GM19324 (cell line): ENCODE measurements at regions not wholly inside any gene's neighbourhood (a gene's known extent, or its start where the extent isn't known, plus 50 kb on each side); places are given as distances from the start of the nearest gene placed in this dataset.

ENCODE experiments used
- ATAC-seq: cut with Tn5 transposase; IDR thresholded peaks from one replicate; pipeline ENCODE4 v1.9.1; 2021; ENCODE audit warnings: mild to moderate bottlenecking, moderate library complexity; ENCODE audit not compliant: unreplicated experiment, low FRiP score

- ATAC-seq = no peak
Measured at GRCh38 chr4:11543706-11544105, 115.0 kb upstream of the HS3ST1 start.

GRCh38 chr4:11542952-11543351 is 114.3 kb upstream of the HS3ST1 start:
- ATAC-seq = no peak

GRCh38 chr4:11537846-11538245 is 109.2 kb upstream of the HS3ST1 start:
- no peak for ATAC-seq

- ATAC-seq = no peak
Measured at GRCh38 chr4:11535333-11535732, 106.6 kb upstream of the HS3ST1 start.

GRCh38 chr4:11534623-11535302 is 106.1 kb upstream of the HS3ST1 start:
- no peak for ATAC-seq

- no peak for ATAC-seq
Measured at GRCh38 chr4:11532138-11532537, 103.4 kb upstream of the HS3ST1 start.

GRCh38 chr4:11529625-11530201 is 101.0 kb upstream of the HS3ST1 start:
- ATAC-seq = no peak

GRCh38 chr4:11525085-11525484 is 96.4 kb upstream of the HS3ST1 start:
- no peak for ATAC-seq

- no peak for ATAC-seq
Measured at GRCh38 chr4:11518754-11519153, 90.1 kb upstream of the HS3ST1 start.

GRCh38 chr4:11514779-11515419 is 86.2 kb upstream of the HS3ST1 start:
- no peak for ATAC-seq

GRCh38 chr4:11514003-11514402 is 85.3 kb upstream of the HS3ST1 start:
- ATAC-seq = no peak

- ATAC-seq = no peak
Measured at GRCh38 chr4:11512871-11513270, 84.2 kb upstream of the HS3ST1 start.

GRCh38 chr4:11511321-11511720 is 82.6 kb upstream of the HS3ST1 start:
- ATAC-seq = no peak

GRCh38 chr4:11507920-11508319 is 79.2 kb upstream of the HS3ST1 start:
- ATAC-seq = no peak

GRCh38 chr4:11506194-11506593 is 77.5 kb upstream of the HS3ST1 start:
- no peak for ATAC-seq

- ATAC-seq = no peak
Measured at GRCh38 chr4:11505221-11505971, 76.7 kb upstream of the HS3ST1 start.

GRCh38 chr4:11503166-11503565 is 74.5 kb upstream of the HS3ST1 start:
- ATAC-seq = no peak

- ATAC-seq = no peak
Measured at GRCh38 chr4:11497972-11498371, 69.3 kb upstream of the HS3ST1 start.

- ATAC-seq = no peak
Measured at GRCh38 chr4:11497212-11497806, 68.6 kb upstream of the HS3ST1 start.

- ATAC-seq = no peak
Measured at GRCh38 chr4:11496351-11496829, 67.7 kb upstream of the HS3ST1 start.

- ATAC-seq = no peak
Measured at GRCh38 chr4:11495818-11496217, 67.1 kb upstream of the HS3ST1 start.
